ENCODE measurements at regions not wholly inside any gene's neighbourhood (a gene's known extent, or its start where the extent isn't known, plus 50 kb on each side); places are given as distances from the start of the nearest gene placed in this dataset.
"Not testable (repeated sequence)": the region's sequence is repeated elsewhere in the genome, so short reads cannot be mapped to it uniquely, and the experiment has no call there.

DNA sequence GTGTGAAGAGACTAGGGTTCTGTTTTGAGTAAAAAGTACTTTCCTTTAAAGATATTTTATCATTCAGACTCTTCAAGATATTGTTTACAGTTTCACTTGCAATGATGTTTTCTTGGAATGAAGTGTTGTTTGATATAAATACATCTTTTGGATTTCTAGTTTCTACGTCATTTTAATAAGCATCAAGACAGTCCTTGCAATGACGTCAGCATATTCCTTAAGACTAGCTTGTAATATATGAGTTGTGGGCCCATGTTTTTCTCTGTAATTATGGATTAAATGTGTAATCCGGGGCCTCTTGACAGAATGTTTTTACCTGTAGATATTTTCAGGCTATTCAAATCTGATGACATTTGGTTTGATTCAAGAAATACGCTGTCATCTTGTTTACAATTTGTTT is 66.1 kb downstream of the RBMX2 start:
- DNase-seq = no peak

DNA sequence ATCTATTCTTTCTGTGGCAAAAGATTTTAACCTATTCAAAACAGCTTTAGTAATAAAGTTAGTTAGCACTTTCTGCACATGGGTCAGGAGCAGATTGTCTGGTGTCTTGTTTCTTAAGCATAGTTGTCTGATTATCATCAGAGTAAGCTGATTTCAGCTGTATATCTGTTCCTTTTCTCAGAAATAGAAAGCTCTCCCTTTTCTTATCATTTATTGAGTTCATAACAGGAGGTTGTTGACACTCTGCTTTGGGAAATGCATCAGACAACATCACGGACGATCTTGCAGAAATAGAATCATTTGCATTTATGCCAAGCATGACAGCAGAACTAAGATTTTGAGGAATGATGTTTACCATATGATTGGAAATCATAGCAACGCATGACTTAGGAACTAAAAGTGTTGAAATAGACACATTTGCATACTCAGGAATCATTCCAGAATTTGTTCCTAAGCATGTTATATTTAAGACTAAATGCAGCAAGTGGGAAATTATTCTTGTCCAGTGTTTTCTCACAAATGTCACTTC is 66.7 kb downstream of the RBMX2 start:
- no peak for DNase-seq

DNA sequence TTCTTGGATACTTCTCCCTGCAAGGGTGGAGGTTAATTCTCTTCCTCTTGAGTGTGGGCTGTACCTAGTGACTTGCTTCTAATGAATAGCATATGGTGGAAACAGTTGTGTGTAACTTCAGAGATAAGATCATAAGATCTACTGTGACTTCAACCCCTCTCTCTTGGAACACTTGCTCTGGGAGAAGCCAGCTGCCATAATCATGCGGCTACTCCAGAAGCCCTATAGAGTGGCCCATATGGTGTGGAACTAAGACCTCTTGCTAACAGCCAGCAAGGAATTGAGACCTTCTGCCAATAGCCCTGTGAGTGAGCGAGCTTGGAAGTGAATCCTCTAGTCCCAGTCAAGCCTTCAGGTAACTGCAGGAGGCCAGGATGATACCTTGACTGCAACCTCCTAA is 81.1 kb downstream of the RBMX2 start:
- no peak for DNase-seq

DNA sequence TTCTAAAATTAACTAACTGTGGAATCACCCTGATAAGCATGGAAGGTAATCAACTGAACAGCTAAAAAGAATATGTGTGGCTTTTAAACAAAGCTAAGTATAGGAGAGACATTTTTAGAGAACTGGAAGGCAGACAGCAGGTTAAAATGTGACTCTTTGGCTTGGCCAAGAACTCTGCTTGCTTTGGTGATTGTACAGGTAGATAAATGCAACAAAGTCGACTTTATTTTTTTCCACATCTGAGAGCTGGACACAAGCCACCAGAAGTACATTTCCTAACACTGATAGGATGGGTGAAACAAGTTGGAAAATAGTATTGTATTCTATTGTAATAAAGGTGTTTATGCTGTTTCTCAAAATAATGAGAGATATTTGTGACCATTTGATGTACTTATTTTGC is 84.1 kb downstream of the RBMX2 start:
- DNase-seq = no peak

DNA sequence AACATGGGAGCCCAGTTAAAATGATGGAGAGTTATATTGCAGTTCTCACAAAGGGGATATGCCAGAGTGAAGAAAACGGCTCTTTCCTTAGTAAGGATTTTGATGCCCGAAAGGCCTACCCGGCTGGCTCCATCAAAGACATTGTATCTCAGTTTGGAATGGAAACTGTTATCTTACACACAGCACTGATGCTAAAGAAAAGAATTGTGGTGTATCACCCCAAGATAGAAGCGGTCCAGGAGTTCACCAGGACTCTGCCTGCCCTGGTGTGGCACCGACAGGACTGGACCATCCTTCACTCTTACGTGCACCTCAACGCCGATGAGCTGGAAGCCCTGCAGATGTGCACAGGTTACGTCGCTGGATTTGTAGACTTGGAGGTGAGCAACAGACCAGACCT is 93.7 kb downstream of the RBMX2 start:
- not testable (repeated sequence) for DNase-seq

DNA sequence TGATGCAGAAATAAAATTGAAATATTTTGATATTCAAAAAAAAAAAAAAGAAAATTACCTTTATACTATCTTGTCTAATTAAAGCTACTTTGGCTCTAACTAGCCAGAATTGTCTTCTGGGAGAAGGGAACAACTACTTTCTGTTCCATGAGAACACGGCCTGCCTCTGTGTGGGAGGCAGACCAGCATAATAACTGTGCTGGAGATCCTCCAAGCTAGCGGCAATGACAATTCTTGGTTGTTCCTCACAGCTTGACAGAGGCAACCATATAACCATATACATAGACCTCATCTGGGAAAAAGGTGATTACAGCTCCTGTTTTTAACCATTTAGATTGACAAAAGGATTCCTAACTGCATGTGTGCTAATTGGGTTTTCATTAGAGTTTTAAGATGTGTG is 95.7 kb downstream of the RBMX2 start:
- no peak for DNase-seq

DNA sequence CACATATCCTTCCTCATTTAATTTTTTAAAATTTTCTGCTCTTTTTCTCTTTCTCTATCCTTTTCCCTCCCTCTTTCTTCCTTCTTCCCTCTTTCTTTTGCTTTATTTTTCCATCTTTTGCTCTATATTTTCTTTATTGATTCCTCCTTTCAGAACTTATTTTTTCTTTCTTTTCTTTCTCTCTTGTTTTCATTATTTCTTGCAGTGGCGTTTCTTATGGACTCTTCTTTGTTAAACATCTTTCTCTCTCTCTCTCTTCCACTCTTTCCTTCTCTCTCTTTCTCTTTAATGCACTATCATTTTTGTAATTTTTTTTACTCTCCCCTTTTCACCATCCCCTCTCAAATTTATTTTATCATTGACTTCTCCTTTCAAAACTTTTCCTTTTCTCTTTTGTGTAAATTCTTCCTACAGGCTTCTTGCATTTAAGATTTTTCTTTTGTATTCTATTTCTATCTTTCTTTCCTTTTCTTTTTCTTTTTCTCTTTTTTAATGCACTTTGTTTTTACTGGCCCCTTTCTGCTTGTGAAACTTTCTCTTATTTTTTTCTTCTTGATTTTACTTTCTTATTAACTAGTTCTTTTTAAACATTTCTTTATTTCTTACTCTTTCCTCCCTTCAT is 97.0 kb downstream of the RBMX2 start:
- DNase-seq = no peak

DNA sequence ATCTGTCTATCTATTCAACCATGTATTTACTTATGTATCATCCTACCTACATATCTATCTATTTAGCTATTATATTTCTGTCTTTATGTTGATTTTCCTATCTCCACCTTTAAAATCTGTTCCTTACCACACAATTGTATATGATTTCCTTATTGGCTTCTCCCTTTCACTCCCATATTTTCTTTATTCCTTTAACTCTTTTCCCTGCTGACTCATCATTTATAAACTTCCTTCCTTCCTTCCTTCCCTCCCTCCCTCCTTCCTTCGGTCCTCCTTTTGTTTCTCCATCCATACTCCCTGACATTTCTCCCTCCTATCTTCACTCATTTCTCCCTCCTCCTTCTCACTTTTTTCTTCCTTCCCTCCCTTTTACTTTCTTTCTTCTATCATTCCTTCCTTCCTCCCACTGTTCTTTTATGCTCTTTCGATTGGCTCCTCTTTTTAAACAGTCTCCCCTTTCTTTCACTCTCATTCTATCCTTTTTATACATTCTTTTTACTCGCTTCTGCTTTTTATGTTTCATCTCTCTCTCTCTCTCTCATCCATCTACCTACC is 100.3 kb downstream of the RBMX2 start:
- no peak for DNase-seq

DNA sequence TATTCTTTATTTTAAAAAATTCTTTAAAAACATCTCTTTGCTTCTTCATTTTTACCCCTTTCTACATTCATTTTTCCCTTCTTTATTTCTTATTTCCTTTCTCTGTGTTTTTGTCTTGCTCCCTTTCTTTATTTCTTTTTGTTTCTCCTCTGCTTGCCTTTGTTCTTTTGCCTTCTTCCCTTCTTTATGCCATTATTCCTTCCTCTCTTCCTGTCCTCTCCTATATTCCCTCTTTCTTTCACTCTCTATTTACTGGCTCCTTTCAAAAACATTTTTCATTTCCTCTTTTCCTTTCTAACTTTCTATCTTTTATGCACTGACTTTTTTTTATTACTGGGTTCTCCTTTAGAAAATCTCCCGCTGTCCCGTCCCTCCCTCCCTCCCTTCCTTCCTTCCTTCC is 102.2 kb downstream of the RBMX2 start:
- no peak for DNase-seq

DNA sequence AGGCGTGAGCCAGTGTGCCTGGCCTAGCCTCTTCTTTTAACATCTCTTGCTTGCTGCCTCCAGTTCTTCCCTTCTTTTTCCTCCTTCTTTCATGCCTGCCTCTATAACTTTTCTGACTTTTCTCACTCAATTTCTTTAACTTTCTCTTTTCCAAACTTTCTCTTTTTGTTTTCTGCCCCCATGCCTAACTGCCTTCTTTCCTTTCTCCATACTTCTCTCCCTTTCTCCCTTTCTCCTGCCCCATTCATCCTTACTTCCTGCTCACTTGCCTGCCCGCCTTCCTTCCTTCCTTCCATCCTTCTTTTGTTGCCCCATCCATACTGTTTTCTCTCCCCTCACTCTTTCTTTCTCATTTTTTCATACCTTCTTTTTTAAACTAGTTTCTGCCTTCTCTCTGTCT is 105.2 kb downstream of the RBMX2 start:
- no peak for DNase-seq

DNA sequence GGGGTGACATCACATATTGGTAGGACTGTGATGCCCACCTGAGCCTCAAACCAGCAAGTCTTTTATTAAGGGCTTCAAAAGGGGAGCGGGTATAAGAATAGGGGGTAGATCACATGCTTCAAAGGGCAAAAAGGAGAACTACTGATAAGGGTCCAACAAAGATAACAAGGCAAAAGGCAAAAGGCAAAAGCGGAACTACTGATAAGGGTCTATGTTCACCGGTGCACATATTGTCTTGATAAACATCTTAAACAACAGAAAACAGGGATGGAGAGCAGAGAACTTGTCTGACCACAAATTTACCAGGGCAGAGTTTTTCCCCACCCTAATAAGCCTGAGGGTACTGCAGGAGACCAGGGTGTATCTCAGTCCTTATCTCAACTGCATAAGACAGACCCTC is 110.7 kb downstream of the RBMX2 start:
- not testable (repeated sequence) for DNase-seq

DNA sequence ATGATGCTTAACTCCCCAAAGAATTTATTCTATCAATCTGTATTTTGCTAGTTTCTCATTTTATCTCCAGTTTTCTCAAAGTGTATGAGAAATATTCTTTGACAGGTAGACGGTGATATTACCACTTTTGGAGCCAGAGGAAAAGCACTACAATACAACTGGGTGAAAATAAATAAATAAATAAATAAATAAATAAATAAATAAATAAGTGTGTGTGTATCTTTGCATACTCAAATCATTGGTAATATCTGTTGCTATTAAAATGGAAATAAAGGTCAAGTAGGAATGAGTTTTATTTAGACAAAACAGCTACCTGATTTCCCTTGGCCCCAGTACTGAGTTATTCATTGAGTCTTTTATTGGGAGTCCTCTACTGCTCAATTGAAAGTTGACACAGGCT is 114.3 kb downstream of the RBMX2 start:
- DNase-seq = no peak

DNA sequence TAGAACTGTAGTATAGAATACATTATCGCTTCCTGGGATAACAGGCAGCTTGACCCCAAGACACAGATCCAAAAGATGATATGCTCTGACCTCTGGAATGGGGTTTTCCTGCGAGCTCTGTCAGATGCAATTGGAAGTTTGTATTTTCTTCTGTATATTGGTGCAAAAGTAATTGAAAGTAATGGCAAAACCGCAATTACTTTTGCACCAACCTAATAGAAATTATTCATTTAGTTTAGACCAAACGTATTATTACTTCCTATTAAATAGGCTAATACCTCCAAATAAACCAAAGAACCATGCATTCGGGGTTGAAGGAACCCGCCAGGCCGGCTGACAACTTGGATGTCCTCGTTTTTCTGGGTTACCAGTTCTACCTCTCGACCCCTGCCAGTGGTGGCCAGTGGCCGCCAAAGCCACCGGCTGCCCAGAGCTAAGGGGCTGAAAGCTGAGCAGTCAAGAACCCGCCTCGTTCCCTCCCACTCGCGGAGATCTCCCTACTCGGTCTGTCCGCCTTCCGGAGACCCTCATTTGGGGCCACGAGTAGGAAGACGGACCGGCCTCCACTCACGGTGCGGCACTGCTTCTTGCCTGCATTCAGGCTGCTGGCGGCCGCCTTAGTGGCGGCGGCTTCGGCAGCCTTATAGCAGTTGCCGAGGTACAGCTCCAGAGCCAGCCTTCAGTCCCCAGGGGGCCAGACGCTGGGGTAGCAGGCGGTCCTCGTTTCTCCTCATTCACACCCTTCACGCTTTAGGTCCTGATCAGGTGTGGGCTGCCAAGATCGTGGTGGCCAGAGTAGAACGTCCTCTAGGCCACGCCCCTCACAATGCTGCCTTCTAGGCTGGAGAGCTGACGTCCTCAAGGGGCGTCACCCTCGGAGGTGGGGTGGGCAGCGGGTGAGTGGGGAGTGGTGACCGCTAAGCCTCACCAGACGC is 121.9 kb downstream of the RBMX2 start:
- DNase-seq = no peak

DNA sequence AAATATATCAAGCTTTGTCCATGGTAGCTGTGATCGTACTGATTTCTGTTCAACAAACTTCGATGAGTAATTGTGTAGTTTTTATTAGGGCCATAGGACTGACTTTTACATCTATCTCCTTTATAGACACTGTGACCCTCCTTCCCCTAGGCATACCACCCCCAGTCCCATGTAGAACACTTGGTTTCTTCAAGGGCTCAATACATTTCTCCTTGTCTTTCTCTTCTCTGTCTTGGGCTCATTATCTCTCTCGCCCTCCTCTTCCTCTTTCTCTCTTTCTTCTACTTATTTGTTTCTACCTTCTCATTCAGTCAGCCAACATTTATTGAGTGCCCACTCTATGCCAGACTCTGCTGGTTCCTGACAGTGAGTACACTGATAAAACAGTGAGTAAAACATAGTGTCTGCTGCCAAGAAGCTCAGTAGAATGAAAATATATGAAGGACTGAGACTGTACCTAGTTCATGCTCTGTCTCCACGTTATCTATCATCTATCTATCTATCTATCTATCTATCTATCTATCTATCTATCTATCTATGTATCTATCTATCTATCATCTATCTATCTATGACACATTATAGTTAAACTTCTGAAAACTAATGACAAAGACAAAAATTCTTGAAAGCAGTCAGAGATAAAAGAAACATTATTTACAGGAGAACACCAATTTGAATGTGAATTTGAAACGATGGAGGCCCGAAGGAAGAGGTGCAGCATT is 122.8 kb downstream of the RBMX2 start:
- no peak for DNase-seq

DNA sequence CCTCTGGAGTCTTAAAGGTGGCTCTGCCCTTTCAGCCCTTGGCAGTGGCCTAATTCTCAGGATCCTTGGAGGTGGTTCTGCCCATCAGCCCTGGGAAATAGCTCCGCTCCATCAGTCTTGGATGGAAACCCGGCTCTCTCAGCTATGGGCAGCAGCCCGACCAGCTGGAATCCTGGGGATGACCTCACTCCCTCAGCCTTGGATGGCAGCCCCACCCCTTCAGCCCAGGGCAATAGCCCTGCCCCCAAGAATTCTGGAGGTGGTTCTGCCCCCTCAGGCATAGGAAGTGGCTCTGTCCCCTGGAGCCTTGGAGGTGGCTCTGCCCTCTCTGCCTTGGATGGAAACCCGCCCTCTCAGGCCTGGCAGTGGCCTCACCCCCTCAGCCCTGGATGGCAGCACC is 127.7 kb downstream of the RBMX2 start:
- no peak for DNase-seq

DNA sequence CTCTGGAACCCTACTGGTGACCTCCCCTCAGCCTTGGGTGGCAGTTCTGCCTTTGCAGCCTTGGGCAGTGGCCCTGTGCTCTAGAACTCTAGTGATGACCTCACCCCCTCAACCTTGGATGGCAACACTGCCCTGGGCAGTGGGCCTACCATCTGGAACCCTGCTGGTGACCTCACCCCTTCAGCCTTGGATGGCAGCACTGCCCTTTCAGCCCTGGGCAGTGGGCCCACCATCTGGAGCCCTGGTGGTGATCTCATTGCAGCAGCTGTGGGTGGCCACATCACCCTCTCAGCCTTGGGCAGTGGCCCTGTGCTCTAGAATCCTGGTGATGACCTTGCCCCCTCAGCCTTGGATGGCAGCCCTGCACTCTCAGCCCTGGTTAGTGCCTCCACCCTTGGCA is 129.3 kb downstream of the RBMX2 start:
- no peak for DNase-seq

DNA sequence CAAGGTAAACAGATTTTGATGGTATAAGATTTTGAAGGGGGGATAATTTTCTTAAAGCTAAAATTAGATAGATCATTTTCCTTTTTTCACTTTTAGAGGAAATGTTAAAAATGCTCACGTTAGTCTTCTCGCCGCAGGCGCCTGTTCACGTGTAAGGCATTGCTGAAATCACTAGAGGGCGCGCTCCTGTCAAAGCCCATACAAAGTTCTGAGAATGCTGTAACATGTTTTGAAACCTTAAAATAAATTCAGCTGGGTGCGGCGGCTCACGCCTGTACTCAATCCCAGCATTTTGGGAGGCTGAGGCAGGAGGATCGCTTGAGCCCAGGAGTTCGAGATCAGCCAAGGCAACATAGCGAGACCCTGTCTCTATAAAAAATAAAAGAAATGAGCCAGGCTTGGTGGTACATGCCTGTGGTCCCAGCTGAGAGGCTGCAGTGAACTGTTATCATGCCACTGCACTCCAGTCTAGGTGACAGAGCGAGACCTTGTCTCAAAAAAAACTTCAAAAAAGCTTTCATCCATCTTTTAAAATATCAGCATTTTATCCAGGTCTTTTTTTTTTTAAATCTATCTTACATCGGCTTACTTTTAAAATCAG is 138.0 kb downstream of the RBMX2 start:
- DNase-seq = peak; percentile 45

DNA sequence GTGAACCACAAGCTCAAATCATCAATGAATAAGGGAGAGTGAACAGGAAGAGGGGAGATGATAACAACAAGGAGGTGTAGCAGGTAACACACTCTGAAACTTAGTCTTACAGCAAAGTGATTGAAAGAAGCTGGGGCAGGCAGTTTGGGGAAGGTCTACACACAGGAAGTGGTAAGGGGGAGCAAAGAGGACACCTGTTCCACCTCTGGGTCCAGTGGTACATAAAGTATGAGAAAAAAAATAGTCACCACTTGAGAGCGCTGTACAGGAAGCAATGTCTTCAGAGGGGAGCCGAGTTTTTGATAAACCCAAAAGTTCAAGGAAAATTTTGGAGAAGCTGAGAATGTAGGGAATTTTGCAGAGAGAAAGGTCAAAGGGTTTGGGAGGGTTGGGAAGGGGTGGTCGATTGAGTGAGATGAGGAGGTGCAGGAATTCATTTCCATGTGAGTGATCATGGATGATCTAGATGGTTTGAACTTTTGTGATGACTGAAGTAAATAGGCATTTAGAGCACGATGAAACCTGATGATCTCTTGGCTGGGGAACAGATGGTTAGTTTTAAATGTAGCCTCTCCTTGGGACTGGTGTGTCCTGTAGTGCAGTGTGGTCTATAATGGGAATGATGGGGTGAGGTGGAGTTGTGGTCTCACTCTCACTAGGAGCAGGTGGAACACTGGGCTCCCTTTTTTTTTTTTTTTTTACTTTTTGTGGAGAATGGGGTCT is 142.0 kb downstream of the RBMX2 start:
- DNase-seq = no peak

DNA sequence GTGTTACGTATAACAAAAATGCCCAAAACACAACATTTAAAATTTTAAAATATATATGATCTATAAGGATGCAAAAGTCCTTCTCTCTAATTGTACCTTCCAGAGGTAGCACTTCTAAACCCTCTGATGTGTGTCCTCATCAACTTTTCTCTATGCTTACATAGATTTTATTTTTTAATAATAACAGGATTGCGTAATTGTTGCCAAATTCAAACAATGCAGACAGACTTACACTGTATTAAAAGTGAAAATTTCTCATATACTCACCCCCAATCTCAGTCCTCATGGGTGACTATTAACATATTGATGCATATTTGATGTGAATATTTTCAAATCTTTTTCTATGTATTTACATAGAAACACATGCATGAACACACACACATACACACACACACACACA is 144.0 kb downstream of the RBMX2 start:
- DNase-seq = no peak

DNA sequence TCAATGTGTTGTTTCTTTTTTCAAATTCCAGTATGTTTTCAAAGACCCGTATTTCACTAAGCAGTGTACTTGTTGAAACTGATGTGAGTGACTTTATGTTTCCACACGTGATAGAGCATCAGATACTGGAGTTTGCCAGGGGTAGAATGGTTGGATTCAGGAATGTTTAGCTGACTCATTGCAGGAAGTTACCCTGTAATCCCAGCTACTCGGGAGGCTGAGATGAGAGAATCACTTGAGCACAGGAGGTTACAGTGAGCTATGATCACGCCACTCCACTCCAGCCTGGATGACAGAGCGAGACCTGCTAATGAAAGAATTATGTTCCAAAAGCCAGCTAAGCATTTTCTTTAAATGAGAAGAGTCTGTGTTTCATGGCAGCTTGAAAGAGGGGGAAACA is 147.6 kb downstream of the RBMX2 start:
- DNase-seq = not testable (repeated sequence)

DNA sequence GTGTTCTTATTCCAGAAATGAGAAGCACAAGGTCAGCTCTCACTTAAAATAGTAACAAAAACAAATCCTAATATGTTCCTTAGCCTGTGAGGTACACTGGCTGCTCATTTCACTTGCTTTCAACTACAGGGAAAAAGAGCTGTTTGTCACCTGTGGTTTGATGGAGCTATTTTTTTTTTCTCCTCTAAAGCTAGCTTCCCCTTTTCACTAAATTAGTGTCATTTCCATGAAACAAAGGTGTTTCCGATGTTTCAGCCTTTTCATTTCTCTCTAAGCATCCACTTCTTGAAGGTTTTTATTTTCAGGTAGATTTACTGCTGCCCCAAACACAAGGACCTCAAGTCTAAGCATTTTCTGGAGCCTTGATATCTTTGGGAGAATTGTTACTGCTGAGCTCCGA is 148.6 kb downstream of the RBMX2 start:
- no peak for DNase-seq

DNA sequence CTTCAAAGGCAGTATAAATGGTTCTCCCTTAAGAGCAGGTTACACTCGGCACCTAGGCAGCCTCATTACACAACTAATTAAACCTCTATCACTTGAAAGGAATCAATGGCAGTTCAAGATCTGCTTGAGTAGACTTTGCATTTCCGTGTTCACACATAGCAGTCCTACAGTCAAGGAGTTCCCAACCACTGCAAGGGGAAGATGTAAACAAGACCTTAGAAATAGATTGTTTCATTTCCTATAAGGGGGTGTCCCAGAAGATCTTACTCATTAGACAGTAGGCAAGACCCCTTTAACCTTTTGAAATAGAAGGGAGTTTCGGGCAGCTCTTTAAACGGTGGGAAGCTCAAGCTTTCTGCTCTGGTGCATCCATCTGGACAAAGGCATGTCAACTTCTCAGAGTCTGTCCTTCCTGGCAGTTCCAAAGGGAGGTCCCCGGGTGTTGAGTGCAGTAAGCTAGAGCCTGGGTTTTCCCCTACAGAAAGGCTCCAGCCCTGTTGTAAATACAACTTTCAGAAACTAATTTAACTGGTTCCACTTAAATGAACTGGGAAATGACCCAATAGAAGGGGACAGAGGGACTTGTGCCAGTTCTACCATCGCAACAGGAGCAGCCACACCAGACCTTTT is 150.8 kb downstream of the RBMX2 start:
- DNase-seq = no peak

All from stimulated activated CD8-positive, alpha-beta memory T cell treated with anti-CD3 and anti-CD28 coated beads, Interleukin-4, amount 100 ng/mL, for 48 hours (primary cell).